MM.1S (cell line): ENCODE measurements at regions not wholly inside any gene's neighbourhood (a gene's known extent, or its start where the extent isn't known, plus 50 kb on each side); places are given as distances from the start of the nearest gene placed in this dataset.

Experiments used
- EZH2 ChIP-seq: fragments of 300-600 bp; sonication (generic); optimal IDR thresholded peaks from 2 replicates; pipeline ENCODE3; 2017; ENCODE audit warnings: low read depth, mild to moderate bottlenecking, antibody characterized with exemption, low read length, mixed read lengths
- EZH2phosphoT487 ChIP-seq: fragments of 300-600 bp; sonication (generic); IDR thresholded peaks from 2 replicates; pipeline ENCODE4 v1.6.1; 2018; ENCODE audit warnings: antibody characterized with exemption, low read length
- TF ChIP-seq, protein P1 (sequence below): fragments of 300-600 bp; sonication (generic); IDR thresholded peaks from 2 replicates; pipeline ENCODE4 v1.5.1; 2016; ENCODE audit warnings: antibody characterized with exemption, low read length, mixed read lengths

DNA sequence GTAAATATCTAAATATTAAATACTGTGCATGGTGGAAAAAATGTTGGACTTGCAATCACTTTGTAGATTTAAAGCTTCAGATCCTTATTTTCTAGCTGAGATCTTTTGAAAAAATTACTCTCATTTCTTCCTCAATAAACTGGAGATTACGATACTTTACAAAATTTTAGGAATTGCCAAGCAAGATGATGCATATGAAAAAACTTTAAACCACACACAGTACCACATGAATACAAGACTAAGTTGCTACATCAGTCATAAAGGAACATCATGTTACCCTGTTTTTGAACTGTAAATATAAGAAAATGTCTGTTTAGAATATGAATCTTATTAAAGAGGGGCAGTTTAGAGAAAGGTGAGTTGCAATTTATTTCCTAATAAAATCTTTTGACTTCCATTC is 703.6 kb upstream of the NUDT12 start:
- TF ChIP-seq, protein P1, sequence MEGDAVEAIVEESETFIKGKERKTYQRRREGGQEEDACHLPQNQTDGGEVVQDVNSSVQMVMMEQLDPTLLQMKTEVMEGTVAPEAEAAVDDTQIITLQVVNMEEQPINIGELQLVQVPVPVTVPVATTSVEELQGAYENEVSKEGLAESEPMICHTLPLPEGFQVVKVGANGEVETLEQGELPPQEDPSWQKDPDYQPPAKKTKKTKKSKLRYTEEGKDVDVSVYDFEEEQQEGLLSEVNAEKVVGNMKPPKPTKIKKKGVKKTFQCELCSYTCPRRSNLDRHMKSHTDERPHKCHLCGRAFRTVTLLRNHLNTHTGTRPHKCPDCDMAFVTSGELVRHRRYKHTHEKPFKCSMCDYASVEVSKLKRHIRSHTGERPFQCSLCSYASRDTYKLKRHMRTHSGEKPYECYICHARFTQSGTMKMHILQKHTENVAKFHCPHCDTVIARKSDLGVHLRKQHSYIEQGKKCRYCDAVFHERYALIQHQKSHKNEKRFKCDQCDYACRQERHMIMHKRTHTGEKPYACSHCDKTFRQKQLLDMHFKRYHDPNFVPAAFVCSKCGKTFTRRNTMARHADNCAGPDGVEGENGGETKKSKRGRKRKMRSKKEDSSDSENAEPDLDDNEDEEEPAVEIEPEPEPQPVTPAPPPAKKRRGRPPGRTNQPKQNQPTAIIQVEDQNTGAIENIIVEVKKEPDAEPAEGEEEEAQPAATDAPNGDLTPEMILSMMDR, result no peak
- TF ChIP-seq EZH2, result no peak
- no peak for TF ChIP-seq EZH2phosphoT487
